GM12878 (cell line): ENCODE measurements at regions not wholly inside any gene's neighbourhood (a gene's known extent, or its start where the extent isn't known, plus 50 kb on each side); places are given as distances from the start of the nearest gene placed in this dataset.

Experiments used
- ATAC-seq: fragments of 200-7000 bp; cut with Tn5 transposase; 3 replicates; pipeline ENCODE4 v1.9.1; 2020; ENCODE audit warnings: mild to moderate bottlenecking, moderate library complexity
- BruUV-seq: library from RNA; stranded (reverse); fragments of 400-500 nt; replicated peaks from 2 replicates; lab custom pipeline; 2021; lab: Mats Ljungman, UMichigan
- CTCF ChIA-PET: fragments of 300-600 bp; sonication (Branson Sonifier 250); formaldehyde crosslinking; extraction: SDS; loops from one replicate; lab custom pipeline; 2021; ENCODE audit warnings: inconsistent platforms; lab: Yijun Ruan, JAX
- POLR2A ChIA-PET: fragments of 350-600 bp; formaldehyde crosslinking; extraction: SDS; loops from one replicate; lab custom pipeline; 2021; ENCODE audit warnings: inconsistent platforms; lab: Charles Lee
- RAD21 ChIA-PET: fragments of 300-600 bp; sonication (Branson Sonifier 250); formaldehyde crosslinking; loops from one replicate; lab custom pipeline; 2023; ENCODE audit warnings: antibody characterized with exemption; ENCODE audit not compliant: unreplicated experiment; lab: Charles Lee
- SMC1A ChIA-PET: fragments of 300-600 bp; sonication (Branson Sonifier 250); formaldehyde crosslinking; loops from one replicate; lab custom pipeline; 2023; ENCODE audit not compliant: unreplicated experiment, uncharacterized antibody; lab: Charles Lee
- DNase-seq: peaks from one replicate; pipeline ENCODE4 v3.0.0-alpha.2; 2011; ENCODE audit warnings: low read depth, low spot score
- FAIRE-seq: peaks from 3 replicates; lab custom pipeline; 2011; peaks lifted over from hg19 to GRCh38; lab: Jason Lieb, UNC
- H2AFZ ChIP-seq: 2 replicates; pipeline ENCODE4 v1.6.0; 2011; ENCODE audit warnings: low read depth, low read length, control low read depth; ENCODE audit not compliant: control insufficient read depth
- H3K27ac ChIP-seq: 2 replicates; pipeline ENCODE4 v1.5.1; 2011; ENCODE audit warnings: control low read depth; ENCODE audit not compliant: control insufficient read depth, insufficient read depth
- H3K27me3 ChIP-seq, 2 experiments: replicated peaks in 1 of 2; 2 replicates each; pipeline versions ENCODE4 v1.6.0 to v1.6.1; 2011; ENCODE audit warnings: low read length in 1 of 2; ENCODE audit not compliant: control insufficient read depth in 2 of 2, insufficient read depth in 2 of 2
- H3K36me3 ChIP-seq, 2 experiments: 2 replicates each; pipeline ENCODE4 v1.5.1; 2011; ENCODE audit warnings: low read length in 1 of 2; ENCODE audit not compliant: control insufficient read depth in 2 of 2, insufficient read depth in 2 of 2
- H3K4me1 ChIP-seq: 2 replicates; pipeline ENCODE4 v1.6.1; 2011; ENCODE audit warnings: mild to moderate bottlenecking, low read length, moderate library complexity, mixed read lengths; ENCODE audit not compliant: control insufficient read depth, insufficient read depth
- H3K4me2 ChIP-seq: 2 replicates; pipeline ENCODE4 v1.6.0; 2011; ENCODE audit warnings: control low read depth; ENCODE audit not compliant: control insufficient read depth, insufficient read depth
- H3K4me3 ChIP-seq: fragments of 200-600 bp; sonication (generic); 2 replicates; pipeline ENCODE4 v1.5.1; 2016
- H3K79me2 ChIP-seq: 2 replicates; pipeline ENCODE4 v1.6.0; 2011; ENCODE audit warnings: low read length; ENCODE audit not compliant: control insufficient read depth, insufficient read depth
- H3K9ac ChIP-seq: 2 replicates; pipeline ENCODE4 v1.8.0; 2011; ENCODE audit warnings: low read length, control low read depth, mixed read lengths; ENCODE audit not compliant: control insufficient read depth, insufficient read depth
- H3K9me3 ChIP-seq: replicated peaks from 3 replicates; pipeline ENCODE4 v1.5.1; 2011; ENCODE audit warnings: mild to moderate bottlenecking, low read length; ENCODE audit not compliant: control insufficient read depth, insufficient read depth
- H4K20me1 ChIP-seq: 2 replicates; pipeline ENCODE4 v1.6.0; 2011; ENCODE audit not compliant: control insufficient read depth, insufficient read depth
- CHD2 ChIP-seq: IDR thresholded peaks from 2 replicates; pipeline ENCODE4 v1.6.1; 2011; ENCODE audit warnings: low read depth, low read length, improper control_type of control experiment, borderline replicate concordance
- CREM ChIP-seq: IDR thresholded peaks from 2 replicates; pipeline ENCODE4 v1.6.1; 2014; ENCODE audit warnings: antibody characterized with exemption, low read depth
- IKZF1 ChIP-seq: fragments of 450-650 bp; conservative IDR thresholded peaks from 2 replicates; pipeline ENCODE4 v1.6.1; 2017; ENCODE audit warnings: antibody characterized with exemption, mild to moderate bottlenecking
- KAT2A ChIP-seq: conservative IDR thresholded peaks from 2 replicates; pipeline ENCODE4 v1.6.1; 2011; ENCODE audit warnings: low read depth, low read length; ENCODE audit not compliant: control insufficient read depth
- MYB ChIP-seq: fragments of 150-350 bp; IDR thresholded peaks from 2 replicates; pipeline ENCODE4 v1.6.1; 2014; ENCODE audit warnings: mild to moderate bottlenecking, low read depth, low read length, borderline replicate concordance
- PAX8 ChIP-seq: fragments of 450-650 bp; IDR thresholded peaks from 2 replicates; pipeline ENCODE4 v1.6.1; 2017; ENCODE audit warnings: mild to moderate bottlenecking, moderate library complexity
- SKIL ChIP-seq: fragments of 450-650 bp; IDR thresholded peaks from 2 replicates; pipeline ENCODE4 v1.6.1; 2017; ENCODE audit warnings: mild to moderate bottlenecking, low read depth, inconsistent platforms; ENCODE audit not compliant: poor library complexity, severe bottlenecking
- SMAD1 ChIP-seq: fragments of 450-650 bp; IDR thresholded peaks from 2 replicates; pipeline ENCODE4 v1.6.1; 2018; ENCODE audit warnings: mild to moderate bottlenecking, low read depth; ENCODE audit not compliant: partially characterized antibody
- SRF ChIP-seq, 2 experiments: IDR thresholded peaks; 2 replicates each; pipeline ENCODE4 v1.6.1; 2011; ENCODE audit warnings: low read depth in 2 of 2, low read length in 2 of 2, mild to moderate bottlenecking in 1 of 2, moderate library complexity in 1 of 2
- STAT3 ChIP-seq: IDR thresholded peaks from 2 replicates; pipeline ENCODE4 v1.6.1; 2011; ENCODE audit warnings: low read depth, low read length, improper control_type of control experiment
- SUZ12 ChIP-seq: fragments of 200-600 bp; sonication (generic); IDR thresholded peaks from one replicate; pipeline ENCODE4 v1.6.1; 2018; ENCODE audit warnings: antibody characterized with exemption, mild to moderate bottlenecking; ENCODE audit not compliant: unreplicated experiment
- TAF1 ChIP-seq: IDR thresholded peaks from 2 replicates; pipeline ENCODE4 v1.6.1; 2011; ENCODE audit warnings: mild to moderate bottlenecking, low read depth, low read length, borderline replicate concordance
- TBL1XR1 ChIP-seq: IDR thresholded peaks from 2 replicates; pipeline ENCODE4 v1.6.1; 2012; ENCODE audit warnings: low read depth, low read length, improper control_type of control experiment
- ZBED1 ChIP-seq: IDR thresholded peaks from 2 replicates; pipeline ENCODE4 v1.6.1; 2016; ENCODE audit warnings: borderline replicate concordance
- ZNF274 ChIP-seq: IDR thresholded peaks from one replicate; pipeline ENCODE4 v1.8.0; 2011; ENCODE audit not compliant: insufficient read length, insufficient read depth
- ZNF384 ChIP-seq: IDR thresholded peaks from 2 replicates; pipeline ENCODE4 v1.6.1; 2012; ENCODE audit warnings: low read depth, mild to moderate bottlenecking, low read length, improper control_type of control experiment, borderline replicate concordance
- WGBS: methylation state at CpG from one replicate; pipeline ENCODE4 v1.1.6; 2016; ENCODE audit warnings: low lambda C conversion rate; ENCODE audit not compliant: insufficient replicate concordance, insufficient coverage; ENCODE audit errors: missing lambda C conversion rate; 5-methylcytosine and 5-hydroxymethylcytosine counted together
- in situ Hi-C: fragments of 300-500 bp; cut with MboI; formaldehyde crosslinking; loops from 9 replicates; pipeline ENCODE4 v1.14.3; 2018; ENCODE audit warnings: mixed read lengths
- intact Hi-C: fragments of 100-400 bp; cut with micrococcal nuclease; formaldehyde crosslinking; loops from one replicate; pipeline ENCODE4 v1.14.2; 2022; ENCODE audit not compliant: unreplicated experiment
- TF ChIP-seq, protein P1 (sequence below): fragments of 450-650 bp; IDR thresholded peaks from 2 replicates; pipeline ENCODE4 v1.6.1; 2018; ENCODE audit warnings: mild to moderate bottlenecking, low read depth, moderate library complexity; ENCODE audit not compliant: partially characterized antibody
- TF ChIP-seq, protein P2 (sequence below): fragments of 450-650 bp; IDR thresholded peaks from 2 replicates; pipeline ENCODE4 v1.6.1; 2014; ENCODE audit warnings: mild to moderate bottlenecking

GRCh38 chr10:118457824-118458428 lies 115.8 kb upstream of the FAM204A start (continued):
- TF ChIP-seq, protein P1, sequence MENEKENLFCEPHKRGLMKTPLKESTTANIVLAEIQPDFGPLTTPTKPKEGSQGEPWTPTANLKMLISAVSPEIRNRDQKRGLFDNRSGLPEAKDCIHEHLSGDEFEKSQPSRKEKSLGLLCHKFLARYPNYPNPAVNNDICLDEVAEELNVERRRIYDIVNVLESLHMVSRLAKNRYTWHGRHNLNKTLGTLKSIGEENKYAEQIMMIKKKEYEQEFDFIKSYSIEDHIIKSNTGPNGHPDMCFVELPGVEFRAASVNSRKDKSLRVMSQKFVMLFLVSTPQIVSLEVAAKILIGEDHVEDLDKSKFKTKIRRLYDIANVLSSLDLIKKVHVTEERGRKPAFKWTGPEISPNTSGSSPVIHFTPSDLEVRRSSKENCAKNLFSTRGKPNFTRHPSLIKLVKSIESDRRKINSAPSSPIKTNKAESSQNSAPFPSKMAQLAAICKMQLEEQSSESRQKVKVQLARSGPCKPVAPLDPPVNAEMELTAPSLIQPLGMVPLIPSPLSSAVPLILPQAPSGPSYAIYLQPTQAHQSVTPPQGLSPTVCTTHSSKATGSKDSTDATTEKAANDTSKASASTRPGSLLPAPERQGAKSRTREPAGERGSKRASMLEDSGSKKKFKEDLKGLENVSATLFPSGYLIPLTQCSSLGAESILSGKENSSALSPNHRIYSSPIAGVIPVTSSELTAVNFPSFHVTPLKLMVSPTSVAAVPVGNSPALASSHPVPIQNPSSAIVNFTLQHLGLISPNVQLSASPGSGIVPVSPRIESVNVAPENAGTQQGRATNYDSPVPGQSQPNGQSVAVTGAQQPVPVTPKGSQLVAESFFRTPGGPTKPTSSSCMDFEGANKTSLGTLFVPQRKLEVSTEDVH, result no peak

GRCh38 chr10:118455181-118455695 lies 113.1 kb upstream of the FAM204A start:
- no peak overlapping the region for H3K4me3 ChIP-seq
- no peaks in the 10 kb centered on the region for H3K79me2 ChIP-seq
- in situ Hi-C loops (no loop called here), intact Hi-C loops (no loop called here)
- DNase-seq (no peak), FAIRE-seq (no peak), ATAC-seq (no peak)
- BruUV-seq, result no TSS peak
- RAD21 ChIA-PET, result no interaction called here
- H3K4me1 ChIP-seq, result no peaks in the 10 kb centered on the region
- under 1% methylated on average over 6 of the region's 6 CpGs for WGBS
- SMC1A ChIA-PET, result interaction anchor here (1.3 kb wide), 1 partner anchor 20 kb away, joined by 3 read pairs; no protein-coding TSS in a partner anchor
- CTCF ChIA-PET, result interaction anchor here (0.9 kb wide), 1 partner anchor 17 kb away, joined by 3 read pairs; no protein-coding TSS in a partner anchor
- POLR2A ChIA-PET, result no interaction called here
- no peaks in the 10 kb centered on the region for H3K36me3 ChIP-seq
- H2AFZ ChIP-seq, result no peak overlapping the region
- H3K9me3 ChIP-seq, result no peaks in the 10 kb centered on the region
- no peak overlapping the region for H3K4me2 ChIP-seq
- no peaks in the 10 kb centered on the region for H4K20me1 ChIP-seq
- no peak overlapping the region for H3K27ac ChIP-seq
- no peak overlapping the region for H3K9ac ChIP-seq
- H3K27me3 ChIP-seq, result peaks cover 0 to 5% of the 10 kb centered on the region in 2 experiments; a peak in 1 of 4 replicates
- TF ChIP-seq ZNF384 (no peak), PAX8 (no peak), TAF1 (no peak), KAT2A (no peak), MYB (no peak), ZNF274 (no peak), SUZ12 (no peak), IKZF1 (no peak), CREM (no peak), ZBED1 (no peak), SMAD1 (no peak), SKIL (no peak), CHD2 (no peak), SRF (IDR thresholded peaks at IDR 0.05; ENCODE audit: low read depth in 2 of 2, low read length in 2 of 2) (no peak), TBL1XR1 (no peak), STAT3 (no peak)
- TF ChIP-seq, protein P2, sequence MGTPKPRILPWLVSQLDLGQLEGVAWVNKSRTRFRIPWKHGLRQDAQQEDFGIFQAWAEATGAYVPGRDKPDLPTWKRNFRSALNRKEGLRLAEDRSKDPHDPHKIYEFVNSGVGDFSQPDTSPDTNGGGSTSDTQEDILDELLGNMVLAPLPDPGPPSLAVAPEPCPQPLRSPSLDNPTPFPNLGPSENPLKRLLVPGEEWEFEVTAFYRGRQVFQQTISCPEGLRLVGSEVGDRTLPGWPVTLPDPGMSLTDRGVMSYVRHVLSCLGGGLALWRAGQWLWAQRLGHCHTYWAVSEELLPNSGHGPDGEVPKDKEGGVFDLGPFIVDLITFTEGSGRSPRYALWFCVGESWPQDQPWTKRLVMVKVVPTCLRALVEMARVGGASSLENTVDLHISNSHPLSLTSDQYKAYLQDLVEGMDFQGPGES, result no peak
